ENCODE measurements at regions not wholly inside any gene's neighbourhood (a gene's known extent, or its start where the extent isn't known, plus 50 kb on each side); places are given as distances from the start of the nearest gene placed in this dataset.

GRCh38 chr3:113058188-113058587 is 67.4 kb downstream of the GTPBP8 start:
- Histone ChIP-seq H3K36me3 (no peaks in the 10 kb centered on the region), H3K27ac (no peak overlapping the region), H3K27me3 (no peaks in the 10 kb centered on the region), H3K4me3 (no peak overlapping the region), H3K9me3 (no peaks in the 10 kb centered on the region), H3K4me1 (no peaks in the 10 kb centered on the region)
- intact Hi-C loops (cut with DNase I; ENCODE audit: low total_unique reads) = no loop called here
- TF ChIP-seq CTCF (IDR thresholded peaks at IDR 0.05) = no peak
- no peak for DNase-seq

- Histone ChIP-seq H3K36me3 (no peaks in the 10 kb centered on the region), H3K4me1 (no peaks in the 10 kb centered on the region), H3K4me3 (no peak overlapping the region), H3K27ac (no peak overlapping the region), H3K9me3 (peaks cover 0 to 8% (median 0%) of the 10 kb centered on the region in 3 donors), H3K27me3 (no peaks in the 10 kb centered on the region)
- intact Hi-C loops (cut with DNase I; ENCODE audit: low total_unique reads) = no loop called here
- no peak for DNase-seq
- no peak for TF ChIP-seq CTCF (IDR thresholded peaks at IDR 0.05)
Observed at GRCh38 chr3:113062705-113063104, 71.9 kb downstream of the GTPBP8 start.

- Histone ChIP-seq H3K27me3 (no peaks in the 10 kb centered on the region), H3K4me1 (no peaks in the 10 kb centered on the region), H3K36me3 (no peaks in the 10 kb centered on the region), H3K4me3 (no peak overlapping the region), H3K27ac (no peak overlapping the region), H3K9me3 (peaks cover 0 to 11% (median 0%) of the 10 kb centered on the region in 3 donors)
- DNase-seq = no peak
- intact Hi-C loops (cut with DNase I; ENCODE audit: low total_unique reads) = no loop called here
- no peak for TF ChIP-seq CTCF (IDR thresholded peaks at IDR 0.05)
Observed at GRCh38 chr3:113063126-113063894, 72.5 kb downstream of the GTPBP8 start.

GRCh38 chr3:113064183-113064582 is 73.4 kb downstream of the GTPBP8 start:
- no peak overlapping the region for H3K27ac ChIP-seq
- no peaks in the 10 kb centered on the region for H3K36me3 ChIP-seq
- TF ChIP-seq CTCF (IDR thresholded peaks at IDR 0.05) = no peak
- H3K4me3 ChIP-seq = no peak overlapping the region
- no peaks in the 10 kb centered on the region for H3K4me1 ChIP-seq
- H3K27me3 ChIP-seq = no peaks in the 10 kb centered on the region
- no peak for DNase-seq
- intact Hi-C loops (cut with DNase I; ENCODE audit: low total_unique reads) = no loop called here
- peaks cover 0 to 11% (median 0%) of the 10 kb centered on the region in 3 donors for H3K9me3 ChIP-seq

GRCh38 chr3:113065336-113065735 is 74.6 kb downstream of the GTPBP8 start:
- no peak for DNase-seq
- Histone ChIP-seq H3K4me1 (no peaks in the 10 kb centered on the region), H3K27ac (no peak overlapping the region), H3K27me3 (no peaks in the 10 kb centered on the region), H3K36me3 (no peaks in the 10 kb centered on the region), H3K4me3 (no peak overlapping the region), H3K9me3 (peaks cover 0 to 11% (median 0%) of the 10 kb centered on the region in 3 donors)
- TF ChIP-seq CTCF (IDR thresholded peaks at IDR 0.05) = no peak
- intact Hi-C loops (cut with DNase I; ENCODE audit: low total_unique reads) = no loop called here

Measured in tibial artery (tissue), 4 donors.